SK-N-SH (cell line): ENCODE measurements at regions not wholly inside any gene's neighbourhood (a gene's known extent, or its start where the extent isn't known, plus 50 kb on each side); places are given as distances from the start of the nearest gene placed in this dataset.

ENCODE experiments used
- CTCF ChIP-seq: fragments of 200-600 bp; sonication (generic); IDR thresholded peaks from 2 replicates; pipeline ENCODE4 v1.6.1; 2017; ENCODE audit warnings: antibody characterized with exemption, mild to moderate bottlenecking, moderate library complexity
- RCOR1 ChIP-seq: fragments of 150-350 bp; IDR thresholded peaks from 2 replicates; pipeline ENCODE4 v1.6.1; 2017; ENCODE audit warnings: antibody characterized with exemption, low read length
- SIN3A ChIP-seq: IDR thresholded peaks from 2 replicates; pipeline ENCODE4 v1.6.1; 2012; ENCODE audit warnings: low read depth, mild to moderate bottlenecking, low read length, moderate library complexity, borderline replicate concordance
- YY1 ChIP-seq: IDR thresholded peaks from 2 replicates; pipeline ENCODE4 v1.4.0; 2012; ENCODE audit warnings: low read depth, mild to moderate bottlenecking

GRCh38 chr10:6803427-6803783 is 223.3 kb upstream of the PRKCQ start:
- TF ChIP-seq YY1, result no peak
- no peak for TF ChIP-seq CTCF
- no peak for TF ChIP-seq RCOR1
- TF ChIP-seq SIN3A, result no peak
